H1 (cell line): ENCODE measurements at regions not wholly inside any gene's neighbourhood (a gene's known extent, or its start where the extent isn't known, plus 50 kb on each side); places are given as distances from the start of the nearest gene placed in this dataset.
"Not testable (repeated sequence)": the region's sequence is repeated elsewhere in the genome, so short reads cannot be mapped to it uniquely, and the experiment has no call there.

Experiments used
- CTCF ChIP-seq, 3 experiments: IDR thresholded peaks; 1 replicate in 2 of 3; 2 replicates in 1 of 3; pipeline versions ENCODE4 v1.5.1 to v1.6.1; 2011; ENCODE audit warnings: low read length in 3 of 3, mild to moderate bottlenecking in 3 of 3, inconsistent platforms in 2 of 3, low read depth in 1 of 3, moderate library complexity in 1 of 3; ENCODE audit not compliant: insufficient read depth in 1 of 3; ENCODE audit errors: control extremely low read depth in 1 of 3
- KDM1A ChIP-seq: fragments of 200-600, 300-600 bp; sonication (generic); IDR thresholded peaks from 2 replicates; pipeline ENCODE4 v1.7.1; 2016; ENCODE audit warnings: mild to moderate bottlenecking, low read length, borderline replicate concordance
- TCF12 ChIP-seq: IDR thresholded peaks from 2 replicates; pipeline ENCODE4 v1.6.1; 2011; ENCODE audit warnings: low read depth, mild to moderate bottlenecking, low read length
- YY1 ChIP-seq: IDR thresholded peaks from 2 replicates; pipeline ENCODE4 v1.6.1; 2011; ENCODE audit warnings: low read depth, mild to moderate bottlenecking, low read length

- TF ChIP-seq CTCF (IDR thresholded peaks at IDR 0.05; ENCODE audit: control extremely low read depth in 1 of 3, insufficient read depth in 1 of 3, low read depth in 1 of 3, low read length in 3 of 3); TCF12; YY1; KDM1A: not testable (repeated sequence)
Measured at GRCh38 chr17:62137734-62138624, 72.9 kb upstream of the MED13 start.
